Stimulated activated naive CD8-positive, alpha-beta T cell treated with anti-CD3 and anti-CD28 coated beads, Interleukin-15, Interleukin-2, amounts not matched to agents 100 U/mL and 50 U/mL, for 24 hours (primary cell): ENCODE measurements at regions not wholly inside any gene's neighbourhood (a gene's known extent, or its start where the extent isn't known, plus 50 kb on each side); places are given as distances from the start of the nearest gene placed in this dataset.
A peak's percentile ranks its signal among the peaks of the same experiment; 100 is the strongest.

Source experiments
- ATAC-seq: fragments of 150-1000 bp; cut with Tn5 transposase; one replicate; pipeline ENCODE4 v1.10.0; 2021
- DNase-seq: peaks from one replicate; pipeline ENCODE4 v3.0.0; 2021

GRCh38 chr1:217090060-217090911, 367.1 kb upstream of the ESRRG start:
- ATAC-seq, result no peak
- no peak for DNase-seq

DNA sequence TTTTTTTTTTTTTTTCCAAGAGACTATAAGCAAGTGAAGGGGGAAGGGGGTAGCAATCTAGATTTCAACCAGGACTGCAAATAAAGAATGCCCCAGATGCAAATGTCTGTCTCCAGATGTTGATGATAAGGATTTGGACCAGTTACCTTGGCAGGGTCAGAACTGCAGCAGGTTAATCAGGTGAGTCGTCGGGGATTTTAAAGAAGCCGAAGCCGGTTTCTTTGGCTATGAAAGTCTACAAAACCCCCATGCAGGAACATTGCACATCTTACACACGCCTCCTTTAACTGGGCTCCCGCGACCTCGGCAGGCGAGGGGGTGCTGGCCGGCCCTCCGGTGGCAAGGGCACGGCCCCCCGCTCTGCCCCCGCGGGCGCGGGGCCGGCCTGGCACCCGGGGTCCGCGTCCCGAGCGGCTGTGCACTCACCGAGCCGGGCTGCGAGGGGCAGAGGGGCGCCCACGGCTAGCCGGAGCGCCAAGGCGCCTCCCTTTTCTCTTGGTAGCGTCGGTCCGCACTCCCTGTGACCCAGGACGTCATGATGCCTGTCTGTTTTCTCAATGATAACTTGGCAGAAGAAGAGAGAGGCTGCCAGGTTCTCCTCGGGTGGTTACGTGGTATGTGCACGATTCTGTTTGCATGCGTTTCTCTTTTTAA, 366.3 kb upstream of the ESRRG start:
- no peak for ATAC-seq
- DNase-seq, result no peak

DNA sequence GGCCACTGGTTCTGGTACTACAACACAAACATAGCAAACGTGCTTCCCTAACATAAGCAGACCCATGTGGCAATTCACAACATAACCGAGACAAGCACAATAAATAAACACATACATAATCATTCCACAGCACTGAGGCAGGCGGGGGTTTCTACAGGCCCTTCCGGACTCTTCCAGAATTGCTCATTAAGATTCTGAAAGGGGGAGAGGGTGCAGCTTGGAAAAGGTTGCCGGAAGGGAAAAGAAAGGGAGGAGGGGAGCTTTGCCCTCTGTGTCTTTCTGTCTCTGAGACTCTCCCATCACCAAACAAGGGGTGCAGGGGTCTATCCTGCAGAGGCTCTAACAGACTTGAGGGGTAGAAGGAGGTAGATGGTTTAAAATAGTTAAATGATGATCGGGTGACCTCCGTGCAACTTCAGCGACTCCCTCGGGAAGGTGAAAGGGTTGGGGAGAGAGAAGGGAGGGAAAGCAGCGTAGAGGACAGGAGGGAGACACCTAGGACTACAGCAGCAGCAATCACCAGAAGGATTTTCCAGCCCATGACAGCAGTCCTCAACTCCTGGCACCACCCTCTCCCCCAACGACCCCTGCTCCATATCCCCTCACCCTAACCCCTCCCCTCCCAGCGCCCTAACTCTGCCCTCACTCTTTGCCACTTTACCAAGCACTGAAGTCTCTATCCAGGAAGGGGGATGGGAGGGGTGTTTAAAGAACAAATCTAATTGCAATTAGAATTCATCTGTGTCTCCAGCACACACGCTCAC, 365.5 kb upstream of the ESRRG start:
- no peak for ATAC-seq

DNA sequence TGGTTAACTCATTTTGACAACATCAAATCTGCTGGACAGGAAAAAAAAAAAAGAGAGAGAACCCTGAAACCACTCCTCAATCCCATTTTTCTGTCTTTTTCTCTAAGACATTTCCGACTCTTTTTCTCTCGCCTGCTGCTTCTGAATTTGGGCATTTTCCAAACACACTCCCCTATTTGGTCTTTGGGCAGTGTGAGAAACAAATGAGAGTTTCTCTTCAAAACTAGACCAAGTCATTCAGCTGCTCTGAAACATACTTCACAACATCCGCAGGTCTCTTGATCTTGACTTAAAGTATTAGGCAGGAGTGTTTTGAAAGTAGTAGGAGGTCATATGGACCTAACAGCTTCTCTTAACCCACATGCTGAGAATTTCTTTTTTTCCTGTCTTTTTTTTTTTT, 364.8 kb upstream of the ESRRG start:
- DNase-seq, result no peak
- no peak for ATAC-seq

More for the DNA sequence above, 365.5 kb upstream of the ESRRG start:
- DNase-seq, result no peak

GRCh38 chr1:217079584-217079983, 356.4 kb upstream of the ESRRG start:
- no peak for DNase-seq
- ATAC-seq, result no peak

DNA sequence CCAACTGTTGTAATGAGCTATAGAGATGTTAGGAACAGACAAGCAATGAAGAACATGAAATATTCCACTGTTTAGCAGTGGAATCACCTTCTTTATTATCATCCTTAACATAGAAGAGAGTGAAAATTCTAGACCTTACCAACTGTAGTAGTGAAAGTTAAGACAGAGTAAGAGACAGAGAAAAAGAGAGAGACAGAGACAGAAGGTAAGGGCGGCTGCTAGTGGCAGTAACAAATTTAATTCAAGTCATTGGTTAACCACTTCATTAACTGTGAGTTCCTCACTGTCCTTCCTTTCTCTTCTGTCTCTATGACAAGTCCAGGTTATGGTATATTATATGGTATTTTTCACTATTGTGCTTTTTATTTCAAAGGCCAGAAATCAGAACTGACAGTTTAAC, 355.7 kb upstream of the ESRRG start:
- DNase-seq (no peak), ATAC-seq (no peak)

GRCh38 chr1:217078078-217078690, 355.0 kb upstream of the ESRRG start:
- ATAC-seq (no peak), DNase-seq (no peak)

GRCh38 chr1:217077426-217077825, 354.2 kb upstream of the ESRRG start:
- no peak for DNase-seq
- ATAC-seq, result no peak

DNA sequence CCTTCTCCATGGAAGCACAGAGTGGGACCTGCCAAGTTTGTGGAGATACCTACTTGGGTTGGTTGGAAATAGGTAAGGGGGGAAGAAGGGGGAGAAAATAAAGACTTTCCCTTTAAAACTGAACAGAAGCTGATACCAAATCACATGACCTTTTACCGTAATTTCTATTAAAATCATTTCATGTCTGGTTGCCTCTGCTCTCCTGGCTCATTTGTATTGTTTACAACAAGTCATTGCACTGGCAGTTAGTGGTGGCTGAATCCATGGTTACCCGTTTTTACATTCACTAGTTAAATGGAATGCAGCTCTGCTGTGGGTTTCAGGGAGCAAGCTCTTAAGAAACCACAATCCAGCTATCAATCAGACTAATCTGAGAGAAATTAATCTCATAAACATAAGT, 353.7 kb upstream of the ESRRG start:
- DNase-seq, result no peak
- no peak for ATAC-seq

DNA sequence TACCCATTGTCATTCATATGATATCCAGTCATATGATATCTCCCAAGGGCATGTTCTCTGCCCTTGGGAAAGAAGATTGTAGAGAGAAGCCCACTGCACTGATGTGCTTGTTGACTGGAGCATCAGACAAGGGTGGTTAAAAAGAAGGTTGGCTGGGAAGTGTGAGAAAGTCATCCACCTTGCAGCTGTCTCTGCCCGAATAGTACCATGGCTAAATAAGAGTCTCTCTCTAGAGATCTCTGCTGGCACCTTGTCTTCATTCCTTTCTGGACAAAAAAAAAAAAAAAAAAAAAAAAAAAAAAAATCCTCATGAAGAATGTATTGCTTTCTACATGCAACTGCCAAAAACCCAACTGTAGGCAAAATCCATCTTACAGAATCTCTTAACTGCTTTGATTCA, 349.7 kb upstream of the ESRRG start:
- ATAC-seq (no peak), DNase-seq (no peak)

DNA sequence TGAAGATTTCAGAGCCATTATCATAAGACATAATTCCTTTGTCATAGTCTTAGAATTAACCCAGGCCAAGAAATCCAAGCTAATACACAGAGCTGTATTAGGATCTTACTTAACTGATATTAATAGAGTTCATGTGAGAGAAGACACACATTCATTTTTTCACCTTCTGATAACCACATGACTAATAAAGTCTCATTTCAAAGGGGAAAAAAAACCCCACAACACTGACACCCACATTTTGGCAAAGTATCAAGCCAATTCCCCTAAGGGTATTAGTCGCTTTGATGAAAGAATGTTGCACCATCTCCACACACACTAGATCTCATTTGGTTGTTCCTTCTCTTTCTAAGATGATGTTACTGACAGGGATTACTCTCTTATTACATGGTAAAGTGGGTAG, 344.4 kb upstream of the ESRRG start:
- ATAC-seq (no peak), DNase-seq (no peak)

GRCh38 chr1:217066794-217067193, 343.6 kb upstream of the ESRRG start:
- no peak for ATAC-seq
- no peak for DNase-seq

DNA sequence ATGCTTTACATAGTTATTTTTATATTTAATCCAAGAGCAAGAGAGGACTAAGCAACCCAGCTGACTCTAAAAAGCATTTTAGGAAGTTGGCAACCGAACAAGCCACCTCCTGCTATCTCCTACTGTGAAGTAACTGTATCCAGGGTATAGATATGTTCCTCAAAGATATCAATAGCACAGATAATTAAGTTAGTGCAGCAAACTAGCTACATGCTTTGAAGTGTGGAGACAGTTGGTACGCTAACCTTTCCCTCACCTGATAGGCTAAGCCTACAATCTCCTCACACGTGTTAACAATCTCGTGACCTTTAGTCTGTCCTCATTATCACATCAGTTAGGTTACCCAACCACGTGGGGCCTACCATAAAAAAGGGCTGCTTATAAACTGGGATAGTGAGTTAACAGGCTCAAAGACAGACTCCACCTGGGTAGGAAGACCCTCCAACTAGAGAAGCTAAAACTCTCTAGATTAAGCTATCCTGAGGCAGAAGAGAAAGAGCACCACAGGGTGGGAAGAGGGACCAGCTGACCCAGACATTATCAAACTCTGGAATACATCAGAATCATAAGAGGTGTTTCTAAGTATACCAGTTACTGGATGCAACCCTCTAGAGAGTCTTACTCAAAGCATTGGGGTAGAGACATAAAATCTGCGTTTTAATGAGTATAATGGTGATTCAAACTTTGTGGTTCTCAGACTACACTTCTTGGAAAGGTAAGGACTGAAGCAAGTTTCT, 340.1 kb upstream of the ESRRG start:
- ATAC-seq, result no peak
- no peak for DNase-seq

DNA sequence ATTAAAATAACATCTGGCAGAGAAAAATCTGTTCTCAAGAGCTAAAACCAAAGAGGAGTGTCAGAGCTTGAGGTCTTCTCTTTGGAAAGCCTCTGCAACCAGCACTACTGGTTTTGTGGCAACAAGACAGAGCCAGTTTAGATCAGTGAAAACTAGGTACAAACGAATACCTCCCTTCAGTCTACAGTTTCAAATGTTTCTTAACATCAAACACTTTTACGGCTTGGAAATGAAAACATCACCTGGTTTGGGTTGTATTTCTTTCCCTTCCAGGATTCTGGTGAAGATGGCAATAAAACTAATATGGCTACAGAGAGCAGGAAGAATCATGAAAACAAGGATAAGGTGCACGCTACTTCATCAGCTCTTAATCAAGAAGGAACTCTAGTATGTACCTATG, 339.4 kb upstream of the ESRRG start:
- DNase-seq (no peak), ATAC-seq (no peak)

DNA sequence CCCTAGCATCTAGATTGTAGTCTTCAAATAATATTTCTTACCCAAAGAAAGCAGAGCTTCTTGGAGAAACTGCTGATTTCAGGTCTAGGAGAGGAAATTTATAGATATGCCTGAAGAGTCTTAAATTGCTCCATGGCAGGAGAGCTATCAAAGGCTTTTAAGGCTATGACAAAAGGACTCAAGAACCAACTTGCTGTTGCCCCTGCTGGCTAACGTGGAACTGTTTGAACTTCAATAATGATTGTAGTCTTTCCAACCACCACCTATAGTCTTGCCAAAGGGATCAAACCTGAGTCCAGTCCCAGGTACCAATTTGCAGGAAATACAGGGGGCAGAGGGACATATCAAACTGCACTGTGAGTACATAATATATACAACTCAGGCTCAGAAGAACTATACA, 336.2 kb upstream of the ESRRG start:
- DNase-seq, result no peak
- no peak for ATAC-seq

DNA sequence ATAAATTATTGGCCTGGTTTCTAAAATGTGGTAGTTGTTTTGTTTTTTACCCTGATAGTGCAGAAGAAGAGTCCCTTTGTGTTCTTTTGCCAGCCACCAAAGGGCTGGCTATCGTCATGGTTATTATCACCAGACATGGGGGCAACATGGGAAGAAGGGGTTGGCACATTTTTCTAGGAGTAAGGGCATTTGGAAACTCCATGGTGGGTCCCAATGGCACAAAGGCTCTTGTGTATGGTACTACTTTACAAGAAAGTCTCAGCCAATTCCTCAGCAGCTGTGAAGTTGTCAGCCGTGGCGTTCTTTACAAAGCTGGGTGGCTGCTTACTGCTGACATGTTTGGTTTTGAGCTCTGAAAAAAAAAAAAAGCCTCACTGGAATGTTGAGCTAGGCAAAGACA, 330.4 kb upstream of the ESRRG start:
- ATAC-seq (no peak), DNase-seq (no peak)

DNA sequence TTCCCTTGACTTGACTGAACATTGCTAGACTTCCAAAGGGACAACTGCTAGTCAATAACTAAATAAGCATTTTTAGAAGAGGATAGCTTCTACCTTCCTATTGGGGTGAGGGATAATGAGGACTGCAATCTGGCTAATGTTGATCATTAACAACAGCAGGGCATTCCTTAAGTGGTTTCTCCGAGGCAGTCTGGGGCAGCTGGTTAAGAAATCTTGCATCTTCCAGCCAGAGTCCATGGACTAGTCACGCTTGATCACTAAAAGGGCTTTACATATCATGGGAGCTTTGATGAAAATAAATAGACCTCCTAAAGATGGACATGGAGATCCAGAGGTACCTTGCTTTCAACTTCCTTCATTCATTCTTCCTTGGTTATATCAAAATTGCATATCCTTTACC, 329.4 kb upstream of the ESRRG start:
- ATAC-seq, result no peak
- DNase-seq, result no peak

DNA sequence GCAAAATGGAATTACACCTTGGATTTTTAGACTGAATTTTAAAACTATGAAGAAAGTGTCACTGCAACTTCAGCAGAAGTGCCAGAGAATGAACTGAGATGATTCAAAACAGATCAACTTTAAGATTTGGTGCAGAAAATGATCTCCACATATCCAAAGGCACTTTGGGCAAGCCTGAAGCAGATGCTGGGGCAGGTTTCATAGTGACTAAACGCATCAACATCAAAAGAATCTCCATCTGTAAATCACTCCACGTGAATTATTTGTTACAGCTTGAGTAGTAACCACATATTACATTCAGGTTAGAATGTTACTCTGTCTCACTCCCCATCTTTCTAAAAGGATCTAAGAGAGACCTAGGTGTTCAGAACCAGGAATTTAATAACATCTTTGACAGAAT, 329.0 kb upstream of the ESRRG start:
- ATAC-seq, result no peak
- no peak for DNase-seq

GRCh38 chr1:217049721-217050120, 326.5 kb upstream of the ESRRG start:
- DNase-seq (no peak), ATAC-seq (no peak)

GRCh38 chr1:217049081-217049480, 325.9 kb upstream of the ESRRG start:
- ATAC-seq (no peak), DNase-seq (no peak)

- ATAC-seq (peak; percentile 23), DNase-seq (peak; percentile 5)
Observed at GRCh38 chr1:217048104-217048707, 325.0 kb upstream of the ESRRG start.
